ENCODE measurements at regions not wholly inside any gene's neighbourhood (a gene's known extent, or its start where the extent isn't known, plus 50 kb on each side); places are given as distances from the start of the nearest gene placed in this dataset.
"Not testable (repeated sequence)": the region's sequence is repeated elsewhere in the genome, so short reads cannot be mapped to it uniquely, and the experiment has no call there.

DNA sequence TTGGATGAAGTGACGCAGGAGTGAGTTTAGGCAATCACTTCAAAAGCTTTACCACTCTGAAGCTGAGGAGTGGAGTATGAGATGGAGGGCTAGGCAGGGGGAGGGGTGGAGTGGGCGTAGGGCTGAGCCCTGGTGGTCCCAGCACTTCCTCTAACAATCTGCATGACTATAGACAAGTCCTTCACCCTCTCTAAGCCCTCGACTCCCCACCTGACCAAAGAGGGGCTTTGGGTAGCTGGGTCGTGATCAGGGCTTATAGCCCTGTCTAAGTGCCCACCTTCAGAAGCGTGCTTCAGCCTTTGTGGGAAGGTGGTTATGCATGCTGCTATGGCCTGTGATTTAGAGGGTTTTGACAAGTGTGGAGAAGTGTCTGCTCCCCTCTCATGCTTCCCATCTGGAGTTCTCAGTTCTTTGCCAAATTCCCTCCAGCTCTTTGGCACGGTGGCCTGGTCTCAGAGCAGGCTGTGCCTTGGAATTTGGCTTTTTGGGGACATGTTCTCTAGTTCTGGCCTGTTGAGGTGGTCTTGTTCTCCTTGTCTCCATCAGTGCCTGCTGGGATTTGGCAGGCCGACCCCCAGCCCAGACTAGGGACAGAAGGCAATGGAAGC, 53.0 kb downstream of the ACTBL2 start:
- DNase-seq: no peak
- no peak for TF ChIP-seq CTCF (IDR thresholded peaks at IDR 0.05; ENCODE audit: insufficient read depth in 1 of 2, low read depth in 1 of 2, low read length in 1 of 2, severe bottlenecking in 1 of 2, unreplicated experiment in 1 of 2)
- no TSS peak for BruUV-seq (replicated peaks)
- H3K9me3 Mint-ChIP-seq (ENCODE audit: unreplicated experiment): peaks cover 3% of the 10 kb centered on the region
- peaks cover 6% of the 10 kb centered on the region for H3K4me1 Mint-ChIP-seq (ENCODE audit: low read depth, unreplicated experiment)
- POLR2A ChIA-PET: no interaction called here
- no peaks in the 10 kb centered on the region for H3K36me3 Mint-ChIP-seq (ENCODE audit: insufficient read depth, unreplicated experiment)
- Histone ChIP-seq H3K4me3 (ENCODE audit: low read depth, low read length) (no peak overlapping the region), H3K9me3 (no peaks in the 10 kb centered on the region), H3K27me3 (replicated peaks; ENCODE audit: control insufficient read depth, insufficient read depth, low read length) (no peaks in the 10 kb centered on the region), H3K36me3 (ENCODE audit: control insufficient read depth, insufficient read depth, low read length) (no peaks in the 10 kb centered on the region), H3K4me1 (peaks cover 10% of the 10 kb centered on the region)
- intact Hi-C loops (cut with micrococcal nuclease; ENCODE audit: unreplicated experiment): no loop called here
- H3K4me3 Mint-ChIP-seq (ENCODE audit: unreplicated experiment): no peak overlapping the region
- H3K27ac Mint-ChIP-seq (ENCODE audit: unreplicated experiment): no peak overlapping the region
- CTCF ChIA-PET: no interaction called here
- H3K27me3 Mint-ChIP-seq (ENCODE audit: insufficient read depth, unreplicated experiment): no peaks in the 10 kb centered on the region

GRCh38 chr5:57429021-57429420, 53.6 kb downstream of the ACTBL2 start:
- POLR2A ChIA-PET; H3K4me1 Mint-ChIP-seq (ENCODE audit: low read depth, unreplicated experiment); H3K36me3 Mint-ChIP-seq (ENCODE audit: insufficient read depth, unreplicated experiment); CTCF ChIA-PET; H3K9me3 Mint-ChIP-seq (ENCODE audit: unreplicated experiment); DNase-seq; H3K4me1 ChIP-seq; H3K4me3 Mint-ChIP-seq (ENCODE audit: unreplicated experiment); intact Hi-C loops (cut with micrococcal nuclease; ENCODE audit: unreplicated experiment); H3K9me3 ChIP-seq; H3K27me3 Mint-ChIP-seq (ENCODE audit: insufficient read depth, unreplicated experiment); H3K27me3 ChIP-seq (replicated peaks; ENCODE audit: control insufficient read depth, insufficient read depth, low read length); H3K36me3 ChIP-seq (ENCODE audit: control insufficient read depth, insufficient read depth, low read length); H3K4me3 ChIP-seq (ENCODE audit: low read depth, low read length); H3K27ac Mint-ChIP-seq (ENCODE audit: unreplicated experiment); BruUV-seq (replicated peaks): not testable (repeated sequence)

GRCh38 chr5:57422993-57423392, 59.6 kb downstream of the ACTBL2 start:
- Histone ChIP-seq H3K4me1 (no peaks in the 10 kb centered on the region), H3K36me3 (ENCODE audit: control insufficient read depth, insufficient read depth, low read length) (no peaks in the 10 kb centered on the region), H3K9me3 (no peaks in the 10 kb centered on the region), H3K4me3 (ENCODE audit: low read depth, low read length) (no peak overlapping the region), H3K27me3 (replicated peaks; ENCODE audit: control insufficient read depth, insufficient read depth, low read length) (no peaks in the 10 kb centered on the region)
- no peak for TF ChIP-seq CTCF (IDR thresholded peaks at IDR 0.05; ENCODE audit: insufficient read depth in 1 of 2, low read depth in 1 of 2, low read length in 1 of 2, severe bottlenecking in 1 of 2, unreplicated experiment in 1 of 2)
- Mint-ChIP-seq H3K4me1 (ENCODE audit: low read depth, unreplicated experiment) (no peaks in the 10 kb centered on the region), H3K27ac (ENCODE audit: unreplicated experiment) (no peak overlapping the region), H3K27me3 (ENCODE audit: insufficient read depth, unreplicated experiment) (no peaks in the 10 kb centered on the region), H3K4me3 (ENCODE audit: unreplicated experiment) (no peak overlapping the region), H3K9me3 (ENCODE audit: unreplicated experiment) (no peaks in the 10 kb centered on the region), H3K36me3 (ENCODE audit: insufficient read depth, unreplicated experiment) (no peaks in the 10 kb centered on the region)
- intact Hi-C loops (cut with micrococcal nuclease; ENCODE audit: unreplicated experiment): no loop called here
- POLR2A ChIA-PET: no interaction called here
- DNase-seq: no peak
- CTCF ChIA-PET: no interaction called here
- BruUV-seq (replicated peaks): no TSS peak

DNA sequence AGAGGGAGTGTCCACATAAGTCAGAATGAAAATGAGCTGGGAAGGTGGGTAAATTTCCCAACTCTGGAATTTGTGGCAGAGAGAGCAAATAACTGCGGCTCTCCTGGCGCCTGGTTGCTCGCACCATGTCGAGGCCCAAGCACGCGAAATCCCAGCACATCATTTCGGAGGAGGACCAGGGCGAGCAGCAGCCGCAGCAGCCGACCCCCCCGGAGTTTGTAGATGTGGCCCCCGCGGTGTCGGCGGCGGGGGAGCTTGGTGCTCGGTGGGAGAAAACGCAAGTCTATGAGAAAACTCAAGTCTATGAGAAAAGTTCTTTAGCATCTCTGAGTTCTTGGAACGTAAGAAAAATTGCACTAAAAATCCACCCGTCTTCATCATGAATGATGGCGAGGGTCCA, 60.3 kb downstream of the ACTBL2 start:
- H3K4me1 Mint-ChIP-seq (ENCODE audit: low read depth, unreplicated experiment): no peaks in the 10 kb centered on the region
- H3K27ac Mint-ChIP-seq (ENCODE audit: unreplicated experiment): no peak overlapping the region
- H3K36me3 Mint-ChIP-seq (ENCODE audit: insufficient read depth, unreplicated experiment): no peaks in the 10 kb centered on the region
- Histone ChIP-seq H3K4me1 (peaks cover 1% of the 10 kb centered on the region; the same call in 1 of the 2 replicates), H3K36me3 (ENCODE audit: control insufficient read depth, insufficient read depth, low read length) (no peaks in the 10 kb centered on the region), H3K4me3 (ENCODE audit: low read depth, low read length) (no peak overlapping the region), H3K9me3 (no peaks in the 10 kb centered on the region), H3K27me3 (replicated peaks; ENCODE audit: control insufficient read depth, insufficient read depth, low read length) (no peaks in the 10 kb centered on the region)
- POLR2A ChIA-PET: no interaction called here
- DNase-seq: no peak
- no peak for TF ChIP-seq CTCF (IDR thresholded peaks at IDR 0.05; ENCODE audit: insufficient read depth in 1 of 2, low read depth in 1 of 2, low read length in 1 of 2, severe bottlenecking in 1 of 2, unreplicated experiment in 1 of 2)
- no peaks in the 10 kb centered on the region for H3K9me3 Mint-ChIP-seq (ENCODE audit: unreplicated experiment)
- no peaks in the 10 kb centered on the region for H3K27me3 Mint-ChIP-seq (ENCODE audit: insufficient read depth, unreplicated experiment)
- CTCF ChIA-PET: interaction anchor here (1.6 kb wide), 1 partner anchor 13 kb away, joined by 3 read pairs; no protein-coding TSS in a partner anchor
- H3K4me3 Mint-ChIP-seq (ENCODE audit: unreplicated experiment): no peak overlapping the region
- intact Hi-C loops (cut with micrococcal nuclease; ENCODE audit: unreplicated experiment): no loop called here
- BruUV-seq (replicated peaks): no TSS peak

Data from Caco-2 (cell line).